H1 (cell line): ENCODE measurements at regions not wholly inside any gene's neighbourhood (a gene's known extent, or its start where the extent isn't known, plus 50 kb on each side); places are given as distances from the start of the nearest gene placed in this dataset.

Experiments
- CTCF ChIA-PET: fragments of 300-600 bp; sonication (Branson Sonifier 250); formaldehyde crosslinking; loops from one replicate; lab custom pipeline; 2021; ENCODE audit not compliant: partially characterized antibody; lab: Charles Lee
- POLR2A ChIA-PET: fragments of 300-600 bp; sonication (Branson Sonifier 250); formaldehyde crosslinking; loops from one replicate; lab custom pipeline; 2021; ENCODE audit warnings: inconsistent platforms; ENCODE audit not compliant: partially characterized antibody; lab: Charles Lee
- DNase-seq, 2 experiments: peaks; one replicate each; pipeline versions ENCODE4 v3.0.0 to v3.0.0-alpha.2; 2010 to 2022; ENCODE audit warnings: low spot score in 2 of 2, low read depth in 1 of 2, mixed read lengths in 1 of 2
- FAIRE-seq: peaks from 2 replicates; lab custom pipeline; 2011; peaks lifted over from hg19 to GRCh38; lab: Jason Lieb, UNC
- H2AFZ ChIP-seq: 2 replicates; pipeline ENCODE4 v1.8.1; 2012; ENCODE audit warnings: low read length, inconsistent platforms
- H2AK5ac ChIP-seq: 2 replicates; pipeline ENCODE4 v1.6.1; 2013; ENCODE audit warnings: low read depth, low read length
- H2BK120ac ChIP-seq: replicated peaks from 2 replicates; pipeline ENCODE3; 2013; ENCODE audit warnings: low read depth, low read length, inconsistent platforms
- H2BK12ac ChIP-seq: 2 replicates; pipeline ENCODE4 v1.6.1; 2013; ENCODE audit warnings: low read depth, low read length
- H2BK15ac ChIP-seq: 2 replicates; pipeline ENCODE4 v1.6.1; 2013; ENCODE audit warnings: low read length
- H2BK20ac ChIP-seq: 2 replicates; pipeline ENCODE4 v1.6.1; 2013; ENCODE audit warnings: low read length
- H2BK5ac ChIP-seq: 2 replicates; pipeline ENCODE4 v1.6.1; 2013; ENCODE audit warnings: low read depth, low read length
- H3K14ac ChIP-seq: 2 replicates; pipeline ENCODE4 v1.6.1; 2013; ENCODE audit warnings: inconsistent platforms; ENCODE audit not compliant: insufficient read length
- H3K18ac ChIP-seq: 2 replicates; pipeline ENCODE4 v1.6.1; 2013; ENCODE audit warnings: low read length; ENCODE audit errors: extremely low read depth
- H3K23ac ChIP-seq: 2 replicates; pipeline ENCODE4 v1.6.1; 2013; ENCODE audit warnings: inconsistent platforms; ENCODE audit not compliant: insufficient read length
- H3K23me2 ChIP-seq: 2 replicates; pipeline ENCODE4 v1.6.1; 2013; ENCODE audit warnings: low read depth, low read length
- H3K27ac ChIP-seq: 2 replicates; pipeline ENCODE4 v1.6.1; 2011; ENCODE audit warnings: low read depth, low read length, inconsistent platforms
- H3K27me3 ChIP-seq, 4 experiments: replicated peaks in 1 of 4; 1 replicate in 1 of 4; 2 replicates in 3 of 4; pipeline versions ENCODE4 v1.6.1 to v1.8.1; 2011 to 2013; ENCODE audit warnings: low read length in 3 of 4, mild to moderate bottlenecking in 3 of 4, inconsistent platforms in 2 of 4, mixed read lengths in 2 of 4, moderate library complexity in 1 of 4; ENCODE audit not compliant: control insufficient read depth in 3 of 4, insufficient read depth in 3 of 4; ENCODE audit errors: extremely low read depth in 1 of 4
- H3K36me3 ChIP-seq, 4 experiments: 2 replicates each; pipeline versions ENCODE4 v1.6.1 to v1.8.1; 2011 to 2013; ENCODE audit warnings: mild to moderate bottlenecking in 4 of 4, low read length in 3 of 4, moderate library complexity in 2 of 4, control low read depth in 1 of 4, inconsistent platforms in 1 of 4; ENCODE audit not compliant: insufficient read depth in 4 of 4, control insufficient read depth in 2 of 4
- H3K4ac ChIP-seq: replicated peaks from 2 replicates; pipeline ENCODE3; 2013; ENCODE audit warnings: low read length, low read depth, mixed read lengths, inconsistent platforms; ENCODE audit not compliant: insufficient read length
- H3K4me1 ChIP-seq, 4 experiments: replicated peaks in 1 of 4; 1 replicate in 1 of 4; 2 replicates in 3 of 4; pipeline versions ENCODE4 v1.6.1 to v1.8.1; 2011 to 2013; ENCODE audit warnings: low read length in 3 of 4, inconsistent platforms in 2 of 4, mixed read lengths in 1 of 4; ENCODE audit not compliant: insufficient read depth in 4 of 4, control insufficient read depth in 3 of 4
- H3K4me2 ChIP-seq, 2 experiments: 2 replicates each; pipeline versions ENCODE4 v1.6.1 to v1.8.1; 2011 to 2013; ENCODE audit warnings: low read depth in 2 of 2, low read length in 2 of 2, control low read depth in 1 of 2, inconsistent platforms in 1 of 2, mild to moderate bottlenecking in 1 of 2; ENCODE audit not compliant: insufficient read depth in 1 of 2
- H3K4me3 ChIP-seq, 4 experiments: fragments of 200-600, 300-600 bp in 1 of 4; sonication (generic), shearing (Covaris generic), sonication (Bioruptor Twin) in 1 of 4; 2 replicates each; pipeline versions ENCODE4 v1.5.1 to v1.8.1; 2011 to 2016; ENCODE audit warnings: low read length in 4 of 4, low read depth in 3 of 4, control low read depth in 2 of 4, inconsistent platforms in 2 of 4, mild to moderate bottlenecking in 2 of 4, mixed read lengths in 1 of 4, moderate library complexity in 1 of 4; ENCODE audit not compliant: insufficient read depth in 2 of 4; ENCODE audit errors: extremely low read depth in 1 of 4
- H3K56ac ChIP-seq: replicated peaks from 2 replicates; pipeline ENCODE3; 2013; ENCODE audit warnings: low read depth, mild to moderate bottlenecking, mixed read lengths, low read length, inconsistent platforms; ENCODE audit not compliant: insufficient read length
- H3K79me1 ChIP-seq: 2 replicates; pipeline ENCODE4 v1.6.1; 2013; ENCODE audit warnings: low read depth, low read length, control low read depth
- H3K79me2 ChIP-seq, 2 experiments: 2 replicates each; pipeline versions ENCODE4 v1.6.1 to v1.8.1; 2012 to 2013; ENCODE audit warnings: low read length in 2 of 2, mild to moderate bottlenecking in 2 of 2, inconsistent platforms in 1 of 2; ENCODE audit not compliant: insufficient read depth in 2 of 2, control insufficient read depth in 1 of 2
- H3K9ac ChIP-seq, 4 experiments: replicated peaks in 1 of 4; 1 replicate in 1 of 4; 2 replicates in 3 of 4; pipeline versions ENCODE4 v1.6.1 to v1.8.1; 2011 to 2013; ENCODE audit warnings: low read depth in 3 of 4, low read length in 3 of 4, control low read depth in 2 of 4, mild to moderate bottlenecking in 2 of 4, moderate library complexity in 2 of 4, inconsistent platforms in 1 of 4; ENCODE audit errors: extremely low read depth in 1 of 4
- H3K9me3 ChIP-seq, 2 experiments: 2 replicates each; pipeline versions ENCODE4 v1.6.1 to v1.8.1; 2012 to 2013; ENCODE audit warnings: mild to moderate bottlenecking in 2 of 2, moderate library complexity in 2 of 2, control low read depth in 1 of 2, inconsistent platforms in 1 of 2, low read depth in 1 of 2, low read length in 1 of 2, mixed read lengths in 1 of 2; ENCODE audit not compliant: insufficient read depth in 2 of 2
- H4K20me1 ChIP-seq, 2 experiments: replicated peaks in 1 of 2; 2 replicates each; pipeline versions ENCODE3 to v1.8.1; 2011 to 2013; ENCODE audit warnings: inconsistent platforms in 2 of 2, low read length in 2 of 2, mild to moderate bottlenecking in 1 of 2; ENCODE audit not compliant: insufficient read depth in 2 of 2, control insufficient read depth in 1 of 2
- H4K5ac ChIP-seq: 2 replicates; pipeline ENCODE4 v1.6.1; 2013; ENCODE audit warnings: low read length, low read depth, mixed read lengths, inconsistent platforms; ENCODE audit not compliant: insufficient read length
- H4K8ac ChIP-seq: 2 replicates; pipeline ENCODE4 v1.8.0; 2013; ENCODE audit warnings: mild to moderate bottlenecking, moderate library complexity, low read length, inconsistent platforms; ENCODE audit not compliant: insufficient read depth; ENCODE audit errors: extremely low read depth
- H4K91ac ChIP-seq: replicated peaks from 2 replicates; pipeline ENCODE3; 2013; ENCODE audit warnings: low read length, mixed read lengths, inconsistent platforms; ENCODE audit not compliant: insufficient read length
- ASH2L ChIP-seq: fragments of 200-600, 300-600 bp; sonication (generic); IDR thresholded peaks from one replicate; pipeline ENCODE4 v1.7.1; 2017; ENCODE audit warnings: low read length
- CHD2 ChIP-seq: IDR thresholded peaks from 2 replicates; pipeline ENCODE4 v1.6.1; 2012; ENCODE audit warnings: low read length, improper control_type of control experiment
- CTBP2 ChIP-seq: IDR thresholded peaks from 2 replicates; pipeline ENCODE4 v1.7.0; 2011; ENCODE audit warnings: borderline replicate concordance, mild to moderate bottlenecking, moderate library complexity, mixed read lengths, low read length; ENCODE audit not compliant: insufficient read depth, insufficient read length
- EZH2 ChIP-seq: fragments of 200-600 bp; sonication (generic); IDR thresholded peaks from 2 replicates; pipeline ENCODE4 v1.7.1; 2012; ENCODE audit warnings: low read depth, mild to moderate bottlenecking, moderate library complexity, low read length, inconsistent platforms; ENCODE audit not compliant: severe bottlenecking
- KDM5A ChIP-seq: fragments of 200-600 bp; IDR thresholded peaks from 2 replicates; pipeline ENCODE4 v1.7.1; 2012; ENCODE audit warnings: mild to moderate bottlenecking, low read length, inconsistent platforms, mixed read lengths
- MAX ChIP-seq: IDR thresholded peaks from 2 replicates; pipeline ENCODE4 v1.6.1; 2012; ENCODE audit warnings: inconsistent platforms
- POLR2AphosphoS5 ChIP-seq: IDR thresholded peaks from 2 replicates; pipeline ENCODE4 v1.6.1; 2011; ENCODE audit warnings: low read depth, low read length
- RAD21 ChIP-seq, 2 experiments: IDR thresholded peaks in 1 of 2; conservative IDR thresholded peaks in 1 of 2; 2 replicates each; pipeline ENCODE4 v1.6.1; 2011; ENCODE audit warnings: low read depth in 2 of 2, low read length in 2 of 2, improper control_type of control experiment in 1 of 2, inconsistent platforms in 1 of 2, mild to moderate bottlenecking in 1 of 2, moderate library complexity in 1 of 2
- SIN3A ChIP-seq, 2 experiments: IDR thresholded peaks in 1 of 2; conservative IDR thresholded peaks in 1 of 2; 2 replicates each; pipeline ENCODE4 v1.6.1; 2011 to 2012; ENCODE audit warnings: low read length in 2 of 2, improper control_type of control experiment in 1 of 2, low read depth in 1 of 2, mild to moderate bottlenecking in 1 of 2
- SUZ12 ChIP-seq: fragments of 200-600 bp; sonication (generic); IDR thresholded peaks from 2 replicates; pipeline ENCODE4 v1.6.1; 2012; ENCODE audit warnings: mild to moderate bottlenecking, inconsistent platforms, low read length, moderate library complexity, mixed read lengths
- TCF12 ChIP-seq: IDR thresholded peaks from 2 replicates; pipeline ENCODE4 v1.6.1; 2011; ENCODE audit warnings: low read depth, mild to moderate bottlenecking, low read length
- TEAD4 ChIP-seq: IDR thresholded peaks from 2 replicates; pipeline ENCODE4 v1.6.1; 2012; ENCODE audit warnings: low read depth, low read length, inconsistent platforms, mixed read lengths
- USF2 ChIP-seq: IDR thresholded peaks from 2 replicates; pipeline ENCODE4 v1.6.1; 2011; ENCODE audit warnings: low read length, improper control_type of control experiment
- ZNF274 ChIP-seq: IDR thresholded peaks from 2 replicates; pipeline ENCODE4 v1.7.0; 2012; ENCODE audit warnings: low read length, borderline replicate concordance; ENCODE audit errors: extremely low read depth
- WGBS, 2 experiments: shearing (Covaris generic) in 1 of 2; methylation state at CpG; one replicate each; pipeline versions ENCODE4 v1.1.6 to v1.1.7; 2013 to 2015; ENCODE audit warnings: low lambda C conversion rate in 2 of 2, mixed read lengths in 2 of 2, inconsistent platforms in 1 of 2, low coverage in 1 of 2, missing lambda C conversion rate in 1 of 2; ENCODE audit not compliant: insufficient replicate concordance in 2 of 2, insufficient coverage in 1 of 2, insufficient read length in 1 of 2; ENCODE audit errors: extremely low coverage in 1 of 2, missing lambda C conversion rate in 1 of 2; 5-methylcytosine and 5-hydroxymethylcytosine counted together

GRCh38 chr12:98185606-98186005 is 329.8 kb upstream of the TMPO start:
- no peak overlapping the region for H4K8ac ChIP-seq
- WGBS, 2 experiments: 82% methylated on average over 3 of the region's 3 CpGs; no CpG with 5 or more reads in 1 of the 2 experiments
- H3K9me3 ChIP-seq: no peaks in the 10 kb centered on the region
- no peak overlapping the region for H3K4me2 ChIP-seq
- H3K27ac ChIP-seq: no peak overlapping the region
- H4K20me1 ChIP-seq: no peaks in the 10 kb centered on the region
- ChIA-PET POLR2A (no interaction called here), CTCF (no interaction called here)
- no peak overlapping the region for H3K23ac ChIP-seq
- no peak overlapping the region for H2BK20ac ChIP-seq
- no peak overlapping the region for H2BK120ac ChIP-seq
- H4K5ac ChIP-seq: no peak overlapping the region
- FAIRE-seq: no peak
- H3K56ac ChIP-seq: no peak overlapping the region
- H3K36me3 ChIP-seq: no peaks in the 10 kb centered on the region
- no peaks in the 10 kb centered on the region for H3K79me2 ChIP-seq
- H3K4me1 ChIP-seq: peaks cover 0 to 4% (median 0%) of the 10 kb centered on the region in 4 experiments; a peak in 2 of 7 replicates
- H3K9ac ChIP-seq: no peak overlapping the region
- H3K23me2 ChIP-seq: no peaks in the 10 kb centered on the region
- H2BK15ac ChIP-seq: no peak overlapping the region
- no peak overlapping the region for H2AK5ac ChIP-seq
- H3K27me3 ChIP-seq: no peaks in the 10 kb centered on the region
- H2BK12ac ChIP-seq: no peak overlapping the region
- H2BK5ac ChIP-seq: no peak overlapping the region
- H3K14ac ChIP-seq: no peak overlapping the region
- H3K18ac ChIP-seq: no peak overlapping the region
- H2AFZ ChIP-seq: no peak overlapping the region
- no peak overlapping the region for H3K4me3 ChIP-seq
- no peaks in the 10 kb centered on the region for H3K79me1 ChIP-seq
- no peak overlapping the region for H4K91ac ChIP-seq
- no peak for DNase-seq
- H3K4ac ChIP-seq: no peak overlapping the region
- TF ChIP-seq SUZ12: no peak
- TF ChIP-seq POLR2AphosphoS5: no peak
- no peak for TF ChIP-seq CHD2
- no peak for TF ChIP-seq KDM5A
- no peak for TF ChIP-seq RAD21 (IDR thresholded peaks at IDR 0.05 in 1 of 2, conservative IDR thresholded peaks at IDR 0.05 in 1 of 2; ENCODE audit: low read depth in 2 of 2, low read length in 2 of 2)
- no peak for TF ChIP-seq CTBP2
- no peak for TF ChIP-seq USF2
- no peak for TF ChIP-seq MAX
- TF ChIP-seq ASH2L: no peak
- no peak for TF ChIP-seq TEAD4
- TF ChIP-seq TCF12: no peak
- TF ChIP-seq SIN3A (conservative IDR thresholded peaks at IDR 0.05 in 1 of 2, IDR thresholded peaks at IDR 0.05 in 1 of 2; ENCODE audit: low read depth in 1 of 2, low read length in 2 of 2): no peak
- TF ChIP-seq ZNF274: no peak
- no peak for TF ChIP-seq EZH2
